GM18873 (cell line): ENCODE measurements at regions not wholly inside any gene's neighbourhood (a gene's known extent, or its start where the extent isn't known, plus 50 kb on each side); places are given as distances from the start of the nearest gene placed in this dataset.
"Not testable (repeated sequence)": the region's sequence is repeated elsewhere in the genome, so short reads cannot be mapped to it uniquely, and the experiment has no call there.

ENCODE experiments used
- ATAC-seq: cut with Tn5 transposase; IDR thresholded peaks from one replicate; pipeline ENCODE4 v1.9.1; 2021; ENCODE audit warnings: mild to moderate bottlenecking, moderate library complexity, moderate number of reproducible peaks; ENCODE audit not compliant: unreplicated experiment, low FRiP score

DNA sequence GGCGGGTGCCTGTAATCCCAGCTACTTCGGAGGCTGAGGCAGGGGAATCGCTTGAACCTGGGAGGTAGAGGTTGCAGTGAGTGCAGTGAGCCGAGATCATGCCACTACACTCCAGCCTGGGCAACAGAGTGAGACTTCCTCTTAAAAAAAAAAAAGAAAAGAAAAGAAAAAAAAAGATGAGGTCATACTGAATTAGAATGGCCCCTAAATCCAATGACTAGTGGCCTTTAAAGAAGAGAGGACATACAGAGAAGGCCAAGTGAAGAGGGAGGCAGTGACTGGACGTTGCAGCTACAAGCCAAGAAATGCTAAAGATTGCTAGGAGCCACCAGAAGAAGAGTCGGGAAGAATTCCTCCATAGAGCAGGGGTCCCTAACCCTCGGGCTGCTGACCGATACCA, 76.9 kb upstream of the TIAM1 start:
- ATAC-seq = no peak

GRCh38 chr21:31420354-31420753, 76.3 kb upstream of the TIAM1 start:
- no peak for ATAC-seq

- no peak for ATAC-seq
Measured at GRCh38 chr21:31418377-31419001, 74.4 kb upstream of the TIAM1 start.

- ATAC-seq = not testable (repeated sequence)
Measured at GRCh38 chr21:31417214-31417613, 73.2 kb upstream of the TIAM1 start.

GRCh38 chr21:31416465-31416864, 72.4 kb upstream of the TIAM1 start:
- ATAC-seq = no peak

- ATAC-seq = no peak
Measured at GRCh38 chr21:31414263-31415000, 70.4 kb upstream of the TIAM1 start.

DNA sequence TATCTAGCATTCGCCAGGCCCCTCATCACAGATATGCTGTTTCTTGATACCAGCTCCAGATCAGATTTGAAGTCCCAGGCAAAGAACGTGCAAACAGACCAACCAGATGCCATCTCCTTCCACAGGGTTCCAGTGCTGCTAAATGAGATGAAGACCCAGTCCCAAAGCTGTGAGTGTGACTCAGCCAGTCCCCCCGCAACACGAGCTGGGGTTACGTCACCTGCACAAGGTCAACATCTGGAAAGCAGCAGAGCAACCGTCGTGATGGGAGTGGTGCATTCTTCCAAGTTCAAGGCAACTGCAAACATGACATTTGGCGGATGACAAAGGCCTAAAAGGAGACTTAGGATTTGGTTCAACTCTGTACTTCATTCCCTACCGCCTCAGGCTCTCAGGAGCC, 69.6 kb upstream of the TIAM1 start:
- ATAC-seq = no peak

- no peak for ATAC-seq
Measured at GRCh38 chr21:31410499-31411131, 66.6 kb upstream of the TIAM1 start.

DNA sequence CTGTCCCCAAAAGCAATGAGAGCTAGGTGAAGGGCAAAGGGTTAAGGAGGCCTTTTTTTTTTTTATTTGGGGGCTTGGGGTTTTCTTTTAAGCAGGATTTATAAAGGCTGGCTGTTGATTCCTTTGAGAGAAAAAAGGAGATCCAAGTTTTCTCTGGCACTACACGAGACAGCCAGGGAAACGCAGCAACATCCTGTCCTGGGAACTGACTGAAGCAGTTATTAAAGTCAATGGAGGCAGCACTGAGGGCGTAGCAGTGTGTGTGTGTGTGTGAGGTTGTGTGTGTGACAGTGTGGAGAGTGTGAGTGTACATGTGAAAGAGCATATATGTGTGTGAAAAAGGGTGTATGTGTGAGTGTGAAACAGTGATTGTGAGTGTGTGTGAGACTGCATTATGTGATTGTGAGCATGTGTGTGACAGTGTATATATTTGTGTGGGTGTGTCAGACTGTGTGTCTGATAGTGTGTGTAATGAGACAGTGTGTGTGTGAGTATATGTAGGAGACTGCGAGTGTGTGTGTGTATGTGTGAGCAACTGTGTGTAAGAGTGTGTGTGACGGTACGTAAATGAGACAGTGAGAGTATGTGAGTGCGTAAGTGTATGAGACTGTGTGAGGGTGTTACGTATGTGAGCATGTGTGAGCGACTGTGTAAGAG, 65.9 kb upstream of the TIAM1 start:
- ATAC-seq = no peak

DNA sequence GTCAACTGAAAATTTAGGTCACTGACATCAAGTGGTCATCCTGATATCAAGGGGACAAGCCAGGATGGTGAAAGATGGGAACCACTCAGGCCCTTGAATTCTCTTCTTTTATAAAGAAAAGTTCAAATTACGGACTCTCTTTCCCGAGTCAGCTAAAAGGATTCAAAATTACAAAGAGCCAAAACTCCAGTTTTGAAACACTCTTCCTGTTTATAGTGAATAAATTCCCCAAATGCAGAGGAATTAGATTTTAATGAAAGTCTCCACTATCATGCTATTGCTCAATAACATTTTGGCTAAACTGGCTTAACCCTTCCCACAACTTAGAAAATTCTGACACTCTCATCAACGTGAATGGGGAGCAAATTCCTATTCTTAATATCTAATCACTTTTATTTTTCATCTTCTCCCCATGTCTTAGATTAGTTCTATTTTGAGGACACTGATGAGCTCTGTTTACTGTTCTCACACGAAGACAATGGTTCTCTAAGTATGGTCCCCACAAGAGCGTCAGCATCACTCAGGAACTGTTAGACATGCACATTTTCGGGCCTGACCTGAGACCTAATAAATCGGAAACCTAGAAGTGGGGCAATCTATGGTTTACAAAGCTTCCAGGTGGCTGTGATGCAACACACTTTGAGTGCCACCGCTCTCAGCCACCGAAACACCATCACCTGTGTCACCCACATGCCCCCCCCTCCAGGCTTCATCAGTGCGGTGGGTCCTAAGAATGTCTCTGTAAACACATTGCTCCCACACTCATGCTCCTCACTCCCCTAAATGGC, 64.4 kb upstream of the TIAM1 start:
- no peak for ATAC-seq

GRCh38 chr21:31406510-31406909, 62.4 kb upstream of the TIAM1 start:
- no peak for ATAC-seq

- no peak for ATAC-seq
Measured at GRCh38 chr21:31405604-31406003, 61.5 kb upstream of the TIAM1 start.

DNA sequence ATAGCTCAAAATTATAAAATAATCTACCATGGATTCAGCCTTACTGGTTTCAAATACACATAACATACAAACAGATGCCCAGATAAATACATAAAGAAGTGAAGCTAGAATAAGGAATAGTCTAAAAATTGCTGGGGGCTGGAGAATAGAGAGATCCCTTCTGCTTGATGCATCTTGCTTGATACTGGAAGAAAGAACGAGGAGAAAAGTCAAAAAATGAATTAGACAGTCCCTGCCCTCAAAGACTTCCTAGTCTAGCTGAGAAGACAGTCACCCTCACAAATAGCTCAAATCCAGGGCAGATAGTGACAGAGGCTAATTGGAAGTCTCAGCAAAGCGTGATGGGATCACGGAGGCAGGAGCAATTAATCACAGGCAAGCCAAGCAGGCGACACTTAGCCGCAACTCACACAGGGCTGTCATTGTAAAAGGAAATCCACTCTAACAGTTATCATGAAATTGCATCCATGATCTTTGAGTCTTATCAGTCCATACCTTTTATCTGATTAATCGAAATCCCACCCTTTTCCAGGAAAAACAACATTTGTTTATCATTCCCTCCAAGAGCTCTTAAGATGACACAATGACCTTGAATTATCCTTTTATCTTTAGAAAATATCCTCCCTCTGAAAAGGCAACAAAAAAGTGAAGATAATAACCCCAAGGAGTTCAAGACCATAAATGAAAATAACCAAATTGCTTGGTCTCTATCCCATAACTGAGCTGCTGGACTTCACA, 59.7 kb upstream of the TIAM1 start:
- ATAC-seq = no peak

- ATAC-seq = no peak
Measured at GRCh38 chr21:31399591-31399990, 55.5 kb upstream of the TIAM1 start.

DNA sequence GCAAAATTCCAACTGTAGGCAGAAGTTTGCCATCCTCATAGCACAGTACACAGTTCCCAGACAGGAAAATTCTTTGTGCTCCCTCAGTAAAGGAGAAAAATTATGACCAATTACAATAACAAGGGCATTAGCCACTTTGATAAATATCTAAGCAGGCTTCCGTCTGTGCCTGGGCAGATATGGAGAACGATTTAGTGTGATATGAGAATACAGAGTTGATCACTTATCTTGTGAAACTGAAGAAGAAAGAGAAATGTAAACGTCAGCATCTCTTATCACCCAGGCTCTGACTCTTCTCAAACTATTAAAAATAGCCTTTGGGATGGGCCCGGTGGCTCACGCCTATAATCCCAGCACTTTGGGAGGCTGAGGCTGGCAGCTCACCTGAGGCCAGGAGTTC, 54.5 kb upstream of the TIAM1 start:
- ATAC-seq = no peak

- no peak for ATAC-seq
Measured at GRCh38 chr21:31397939-31398338, 53.9 kb upstream of the TIAM1 start.

GRCh38 chr21:31397515-31397926, 53.5 kb upstream of the TIAM1 start:
- ATAC-seq = no peak

DNA sequence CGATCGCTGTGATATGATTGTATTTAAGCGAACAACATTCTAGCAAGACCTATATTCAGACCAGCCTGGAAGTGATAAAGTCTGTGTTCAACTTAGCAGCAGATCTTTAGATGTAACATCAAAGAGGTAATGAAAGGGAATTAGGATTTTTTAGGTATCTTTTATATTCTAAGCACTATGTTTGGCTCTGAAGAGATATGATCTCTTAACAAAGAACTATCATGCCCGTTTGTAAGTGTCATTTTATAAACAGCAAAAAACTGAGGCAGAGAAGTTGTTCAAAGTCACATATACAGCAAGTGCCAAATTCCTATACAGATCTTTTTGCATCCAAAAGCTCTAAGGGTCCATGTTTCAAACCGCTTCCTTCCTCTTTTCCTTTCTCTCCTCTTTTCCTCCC, 53.0 kb upstream of the TIAM1 start:
- no peak for ATAC-seq

GRCh38 chr21:31396399-31396798, 52.3 kb upstream of the TIAM1 start:
- ATAC-seq = no peak

GRCh38 chr21:31395791-31396190, 51.7 kb upstream of the TIAM1 start:
- ATAC-seq = no peak
